AG20443 (cell line): ENCODE measurements at regions not wholly inside any gene's neighbourhood (a gene's known extent, or its start where the extent isn't known, plus 50 kb on each side); places are given as distances from the start of the nearest gene placed in this dataset.

Source experiments
- DNase-seq: peaks from one replicate; pipeline ENCODE4 v3.0.0; 2012; ENCODE audit warnings: low spot score, mixed read lengths

GRCh38 chr9:88077071-88077617 lies 61.1 kb downstream of the SPATA31C2 start:
- no peak for DNase-seq

GRCh38 chr9:88076286-88077070 lies 61.8 kb downstream of the SPATA31C2 start:
- DNase-seq: peak; percentile 87

- no peak for DNase-seq
Measured at GRCh38 chr9:88075966-88076285, 62.3 kb downstream of the SPATA31C2 start.

GRCh38 chr9:88075506-88075905 lies 62.8 kb downstream of the SPATA31C2 start:
- DNase-seq: no peak

- DNase-seq: no peak
Measured at GRCh38 chr9:88074931-88075330, 63.3 kb downstream of the SPATA31C2 start.

GRCh38 chr9:88072831-88073375 lies 65.4 kb downstream of the SPATA31C2 start:
- no peak for DNase-seq

- no peak for DNase-seq
Measured at GRCh38 chr9:88071331-88071730, 66.9 kb downstream of the SPATA31C2 start.

- DNase-seq: no peak
Measured at GRCh38 chr9:88065619-88066018, 72.7 kb downstream of the SPATA31C2 start.

- DNase-seq: no peak
Measured at GRCh38 chr9:88064554-88064953, 73.7 kb downstream of the SPATA31C2 start.

GRCh38 chr9:88060746-88061145 lies 77.5 kb downstream of the SPATA31C2 start:
- no peak for DNase-seq

GRCh38 chr9:88059469-88059868 lies 78.8 kb downstream of the SPATA31C2 start:
- no peak for DNase-seq

GRCh38 chr9:88056876-88057275 lies 81.4 kb downstream of the SPATA31C2 start:
- no peak for DNase-seq

GRCh38 chr9:88053856-88054501 lies 79.6 kb upstream of the CDK20 start:
- DNase-seq: no peak

GRCh38 chr9:88052321-88052965 lies 78.1 kb upstream of the CDK20 start:
- no peak for DNase-seq

- no peak for DNase-seq
Measured at GRCh38 chr9:88051138-88051537, 76.8 kb upstream of the CDK20 start.

GRCh38 chr9:88049677-88050307 lies 75.5 kb upstream of the CDK20 start:
- DNase-seq: no peak

- no peak for DNase-seq
Measured at GRCh38 chr9:88046542-88046941, 72.2 kb upstream of the CDK20 start.

GRCh38 chr9:88045686-88046085 lies 71.4 kb upstream of the CDK20 start:
- DNase-seq: no peak

- DNase-seq: no peak
Measured at GRCh38 chr9:88044200-88044599, 69.9 kb upstream of the CDK20 start.

- no peak for DNase-seq
Measured at GRCh38 chr9:88043647-88044046, 69.3 kb upstream of the CDK20 start.

- peak; percentile 29 for DNase-seq
Measured at GRCh38 chr9:88041447-88041846, 67.1 kb upstream of the CDK20 start.

- no peak for DNase-seq
Measured at GRCh38 chr9:88037285-88037845, 63.0 kb upstream of the CDK20 start.
